ENCODE measurements at regions not wholly inside any gene's neighbourhood (a gene's known extent, or its start where the extent isn't known, plus 50 kb on each side); places are given as distances from the start of the nearest gene placed in this dataset.

DNA sequence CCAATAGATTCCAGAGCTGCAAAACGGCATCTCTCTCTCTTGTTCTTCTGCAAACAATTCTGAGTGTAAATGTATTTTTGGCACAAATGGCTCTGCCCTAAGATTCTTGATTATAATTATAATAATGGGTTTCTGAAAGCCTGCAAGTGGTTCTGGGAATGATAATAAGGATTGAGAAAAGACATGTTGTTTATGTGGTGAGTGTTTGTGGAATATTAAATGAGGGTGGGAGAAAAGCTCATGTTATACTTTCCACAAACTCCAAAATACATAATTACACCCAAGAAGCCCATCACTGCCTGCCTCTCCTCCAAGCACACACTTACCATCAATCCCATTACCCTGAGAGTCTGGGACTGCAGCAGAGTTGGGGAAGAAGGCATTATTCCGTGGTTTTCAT, 460.0 kb upstream of the BRINP1 start:
- Histone ChIP-seq H3K4me1 (ENCODE audit: control insufficient read depth in 5 of 5, insufficient read depth in 5 of 5, low read length in 5 of 5) (no peaks in the 10 kb centered on the region), H3K36me3 (ENCODE audit: control insufficient read depth in 4 of 4, insufficient read depth in 4 of 4, low read length in 4 of 4) (no peaks in the 10 kb centered on the region), H3K27ac (ENCODE audit: low read depth in 1 of 2, low read length in 1 of 2) (no peak overlapping the region), H3K9me3 (ENCODE audit: control insufficient read depth in 4 of 4, insufficient read depth in 3 of 4, low read length in 3 of 4) (no peaks in the 10 kb centered on the region), H3K4me3 (no peak overlapping the region), H3K9ac (ENCODE audit: insufficient read depth in 1 of 2, low read length in 2 of 2) (no peak overlapping the region), H3K27me3 (ENCODE audit: control insufficient read depth in 3 of 3, insufficient read depth in 3 of 3, low read length in 2 of 3) (no peaks in the 10 kb centered on the region)
- 82 to 83% methylated on average over 2 of the region's 2 CpGs for WGBS, 2 donors
- ATAC-seq (ENCODE audit: insufficient read depth, low FRiP score) (no peak), DNase-seq (no peak)
- TF ChIP-seq, protein P1, sequence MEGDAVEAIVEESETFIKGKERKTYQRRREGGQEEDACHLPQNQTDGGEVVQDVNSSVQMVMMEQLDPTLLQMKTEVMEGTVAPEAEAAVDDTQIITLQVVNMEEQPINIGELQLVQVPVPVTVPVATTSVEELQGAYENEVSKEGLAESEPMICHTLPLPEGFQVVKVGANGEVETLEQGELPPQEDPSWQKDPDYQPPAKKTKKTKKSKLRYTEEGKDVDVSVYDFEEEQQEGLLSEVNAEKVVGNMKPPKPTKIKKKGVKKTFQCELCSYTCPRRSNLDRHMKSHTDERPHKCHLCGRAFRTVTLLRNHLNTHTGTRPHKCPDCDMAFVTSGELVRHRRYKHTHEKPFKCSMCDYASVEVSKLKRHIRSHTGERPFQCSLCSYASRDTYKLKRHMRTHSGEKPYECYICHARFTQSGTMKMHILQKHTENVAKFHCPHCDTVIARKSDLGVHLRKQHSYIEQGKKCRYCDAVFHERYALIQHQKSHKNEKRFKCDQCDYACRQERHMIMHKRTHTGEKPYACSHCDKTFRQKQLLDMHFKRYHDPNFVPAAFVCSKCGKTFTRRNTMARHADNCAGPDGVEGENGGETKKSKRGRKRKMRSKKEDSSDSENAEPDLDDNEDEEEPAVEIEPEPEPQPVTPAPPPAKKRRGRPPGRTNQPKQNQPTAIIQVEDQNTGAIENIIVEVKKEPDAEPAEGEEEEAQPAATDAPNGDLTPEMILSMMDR (IDR thresholded peaks at IDR 0.05; ENCODE audit: control extremely low read depth, extremely low read depth) = no peak

DNA sequence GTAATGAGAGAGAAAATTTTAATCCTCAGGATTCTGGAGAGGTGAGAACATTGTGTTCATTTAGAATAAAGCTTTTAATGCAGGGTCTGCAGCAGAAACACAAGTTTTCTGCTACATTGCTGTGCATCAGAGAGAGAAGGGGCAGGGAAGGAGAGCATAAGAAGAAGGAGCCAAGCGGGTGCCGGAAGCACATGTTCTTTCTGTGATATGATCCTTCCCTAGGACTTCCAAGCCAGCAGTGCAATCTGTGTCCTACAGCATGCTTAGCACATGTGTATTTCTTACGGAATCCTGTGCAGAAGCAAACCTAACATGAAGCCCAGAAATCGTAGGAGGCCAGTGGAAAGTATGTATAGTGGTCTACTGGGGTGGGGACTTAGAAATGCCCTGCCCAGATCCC, 458.3 kb upstream of the BRINP1 start:
- Histone ChIP-seq H3K4me1 (ENCODE audit: control insufficient read depth in 5 of 5, insufficient read depth in 5 of 5, low read length in 5 of 5) (no peaks in the 10 kb centered on the region), H3K9me3 (ENCODE audit: control insufficient read depth in 4 of 4, insufficient read depth in 3 of 4, low read length in 3 of 4) (no peaks in the 10 kb centered on the region), H3K27me3 (ENCODE audit: control insufficient read depth in 3 of 3, insufficient read depth in 3 of 3, low read length in 2 of 3) (no peaks in the 10 kb centered on the region), H3K9ac (ENCODE audit: insufficient read depth in 1 of 2, low read length in 2 of 2) (no peak overlapping the region), H3K27ac (ENCODE audit: low read depth in 1 of 2, low read length in 1 of 2) (no peak overlapping the region), H3K4me3 (no peak overlapping the region), H3K36me3 (ENCODE audit: control insufficient read depth in 4 of 4, insufficient read depth in 4 of 4, low read length in 4 of 4) (no peaks in the 10 kb centered on the region)
- no peak for ATAC-seq (ENCODE audit: insufficient read depth, low FRiP score)
- TF ChIP-seq, protein P1 (IDR thresholded peaks at IDR 0.05; ENCODE audit: control extremely low read depth, extremely low read depth) = no peak
- 88 to 90% methylated on average over 4 of the region's 4 CpGs for WGBS, 2 donors
- DNase-seq = no peak

DNA sequence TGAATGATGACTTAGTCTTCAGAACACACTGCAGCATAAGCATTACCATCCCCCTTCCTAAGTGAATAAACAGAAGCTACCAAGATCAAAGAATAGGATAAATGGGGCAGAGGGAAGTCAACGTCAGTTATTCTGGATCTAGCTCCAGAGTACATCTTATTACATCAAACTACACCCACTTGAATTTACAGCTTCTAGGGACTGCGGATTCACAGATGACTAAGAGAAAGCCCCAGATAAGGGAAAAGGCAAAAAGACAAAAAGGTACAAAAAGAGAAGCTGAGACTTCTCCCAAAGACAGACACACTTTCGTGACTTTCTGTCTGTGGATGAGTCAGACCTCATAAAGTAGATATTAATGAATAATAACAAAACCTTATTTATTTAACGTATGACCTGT, 457.9 kb upstream of the BRINP1 start:
- ATAC-seq (ENCODE audit: insufficient read depth, low FRiP score) (no peak), DNase-seq (no peak)
- no peaks in the 10 kb centered on the region for H3K36me3 ChIP-seq (ENCODE audit: control insufficient read depth in 4 of 4, insufficient read depth in 4 of 4, low read length in 4 of 4)
- 48 to 57% methylated on average over 4 of the region's 4 CpGs for WGBS, 2 donors
- no peak overlapping the region for H3K4me3 ChIP-seq
- TF ChIP-seq, protein P1 (IDR thresholded peaks at IDR 0.05; ENCODE audit: control extremely low read depth, extremely low read depth) = no peak
- no peaks in the 10 kb centered on the region for H3K9me3 ChIP-seq (ENCODE audit: control insufficient read depth in 4 of 4, insufficient read depth in 3 of 4, low read length in 3 of 4)
- H3K4me1 ChIP-seq (ENCODE audit: control insufficient read depth in 5 of 5, insufficient read depth in 5 of 5, low read length in 5 of 5) = no peaks in the 10 kb centered on the region
- H3K27ac ChIP-seq (ENCODE audit: low read depth in 1 of 2, low read length in 1 of 2) = no peak overlapping the region
- H3K9ac ChIP-seq (ENCODE audit: insufficient read depth in 1 of 2, low read length in 2 of 2) = no peak overlapping the region
- H3K27me3 ChIP-seq (ENCODE audit: control insufficient read depth in 3 of 3, insufficient read depth in 3 of 3, low read length in 2 of 3) = no peaks in the 10 kb centered on the region

DNA sequence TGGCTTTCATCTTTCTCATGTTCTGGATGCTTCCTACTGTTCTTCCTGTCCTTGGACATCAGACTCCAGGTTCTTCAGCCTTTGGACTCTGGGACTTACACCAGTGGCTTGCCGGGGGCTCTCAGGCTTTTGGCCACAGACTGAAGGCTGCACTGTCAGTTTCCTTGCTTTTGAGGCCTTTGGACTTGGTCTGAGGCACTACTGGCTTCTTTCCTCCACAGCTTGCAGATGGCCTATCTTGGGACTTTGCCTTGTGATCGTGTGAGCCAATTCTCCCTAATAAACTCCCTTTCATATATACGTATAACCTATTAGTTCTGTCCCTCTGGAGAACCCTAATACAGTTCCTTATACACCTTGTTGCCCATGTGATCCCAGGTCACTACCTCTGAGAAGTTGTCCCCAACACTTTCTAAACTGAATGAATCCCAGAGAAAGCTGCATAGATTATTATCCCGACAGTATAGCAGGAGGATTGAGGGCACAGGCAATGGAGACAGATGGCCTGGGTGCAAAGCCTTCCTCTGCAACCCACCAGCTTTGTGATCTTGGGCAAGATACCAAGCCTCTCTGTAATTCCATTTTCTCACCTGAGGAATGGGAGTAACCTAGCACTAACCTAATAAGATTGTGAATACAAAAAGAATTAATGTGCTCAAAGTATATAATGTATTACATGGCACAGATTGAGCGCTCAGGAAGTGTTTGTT, 449.6 kb upstream of the BRINP1 start:
- ATAC-seq (ENCODE audit: insufficient read depth, low FRiP score) = no peak
- TF ChIP-seq, protein P1 (IDR thresholded peaks at IDR 0.05; ENCODE audit: control extremely low read depth, extremely low read depth) = no peak

More for the DNA sequence above, 449.6 kb upstream of the BRINP1 start:
- Histone ChIP-seq H3K27me3 (ENCODE audit: control insufficient read depth in 3 of 3, insufficient read depth in 3 of 3, low read length in 2 of 3) (no peaks in the 10 kb centered on the region), H3K36me3 (ENCODE audit: control insufficient read depth in 4 of 4, insufficient read depth in 4 of 4, low read length in 4 of 4) (no peaks in the 10 kb centered on the region), H3K27ac (ENCODE audit: low read depth in 1 of 2, low read length in 1 of 2) (no peak overlapping the region), H3K9ac (ENCODE audit: insufficient read depth in 1 of 2, low read length in 2 of 2) (no peak overlapping the region), H3K9me3 (ENCODE audit: control insufficient read depth in 4 of 4, insufficient read depth in 3 of 4, low read length in 3 of 4) (no peaks in the 10 kb centered on the region), H3K4me3 (no peak overlapping the region), H3K4me1 (ENCODE audit: control insufficient read depth in 5 of 5, insufficient read depth in 5 of 5, low read length in 5 of 5) (no peaks in the 10 kb centered on the region)
- WGBS, 2 donors = 86 to 88% methylated on average over 5 of the region's 5 CpGs
- no peak for DNase-seq

Measured in lung (tissue), 11 donors.